ENCODE measurements at regions not wholly inside any gene's neighbourhood (a gene's known extent, or its start where the extent isn't known, plus 50 kb on each side); places are given as distances from the start of the nearest gene placed in this dataset.
"Not testable (repeated sequence)": the region's sequence is repeated elsewhere in the genome, so short reads cannot be mapped to it uniquely, and the experiment has no call there.

GRCh38 chr12:27871946-27872345, 91.9 kb upstream of the MANSC4 start:
- H3K27me3 Mint-ChIP-seq: no peaks in the 10 kb centered on the region
- H3K27ac Mint-ChIP-seq: no peak overlapping the region
- H3K4me1 Mint-ChIP-seq (ENCODE audit: low read depth): peaks cover 7% of the 10 kb centered on the region
- no peak overlapping the region for H3K4me3 Mint-ChIP-seq
- peaks cover 11% of the 10 kb centered on the region for H3K9me3 Mint-ChIP-seq (ENCODE audit: low read depth)
- H3K36me3 Mint-ChIP-seq: no peaks in the 10 kb centered on the region

- no peak overlapping the region for H3K27ac Mint-ChIP-seq
- peaks cover 7% of the 10 kb centered on the region for H3K4me1 Mint-ChIP-seq (ENCODE audit: low read depth)
- H3K27me3 Mint-ChIP-seq: no peaks in the 10 kb centered on the region
- H3K36me3 Mint-ChIP-seq: no peaks in the 10 kb centered on the region
- peak overlapping the region; percentile 25 for H3K4me3 Mint-ChIP-seq
- peaks cover 11% of the 10 kb centered on the region for H3K9me3 Mint-ChIP-seq (ENCODE audit: low read depth)
Observed at GRCh38 chr12:27870939-27871338, 90.9 kb upstream of the MANSC4 start.

GRCh38 chr12:27869567-27869966, 89.5 kb upstream of the MANSC4 start:
- Mint-ChIP-seq H3K9me3 (ENCODE audit: low read depth) (peaks cover 5% of the 10 kb centered on the region), H3K27me3 (no peaks in the 10 kb centered on the region), H3K27ac (no peak overlapping the region), H3K36me3 (no peaks in the 10 kb centered on the region), H3K4me3 (no peak overlapping the region), H3K4me1 (ENCODE audit: low read depth) (peaks cover 11% of the 10 kb centered on the region)

DNA sequence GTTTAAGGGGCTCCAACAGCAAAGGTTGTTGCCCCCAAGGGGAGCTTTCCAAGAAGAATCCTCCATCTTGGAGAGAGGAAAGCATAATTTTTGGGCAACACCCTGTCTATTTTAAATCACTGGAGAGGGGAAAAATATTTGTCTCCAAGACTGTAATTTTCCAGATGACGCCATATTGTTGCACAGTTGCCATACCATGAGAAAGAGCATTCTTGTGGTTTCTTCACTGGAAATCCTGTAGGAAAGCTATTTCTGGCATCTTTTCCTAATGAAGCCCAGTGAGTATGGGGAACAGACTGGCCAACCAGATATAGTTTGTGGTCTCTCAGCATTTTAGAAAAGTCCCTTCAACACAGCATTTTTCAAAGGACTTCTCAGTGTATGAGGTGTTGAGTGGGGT, 88.1 kb upstream of the MANSC4 start:
- peaks cover 5% of the 10 kb centered on the region for H3K9me3 Mint-ChIP-seq (ENCODE audit: low read depth)
- no peaks in the 10 kb centered on the region for H3K27me3 Mint-ChIP-seq
- no peak overlapping the region for H3K4me3 Mint-ChIP-seq
- H3K36me3 Mint-ChIP-seq: no peaks in the 10 kb centered on the region
- peaks cover 16% of the 10 kb centered on the region for H3K4me1 Mint-ChIP-seq (ENCODE audit: low read depth)
- no peak overlapping the region for H3K27ac Mint-ChIP-seq

GRCh38 chr12:27866373-27867101, 86.5 kb upstream of the MANSC4 start:
- H3K27me3 Mint-ChIP-seq: no peaks in the 10 kb centered on the region
- no peak overlapping the region for H3K27ac Mint-ChIP-seq
- no peaks in the 10 kb centered on the region for H3K9me3 Mint-ChIP-seq (ENCODE audit: low read depth)
- H3K4me1 Mint-ChIP-seq (ENCODE audit: low read depth): peaks cover 15% of the 10 kb centered on the region
- no peaks in the 10 kb centered on the region for H3K36me3 Mint-ChIP-seq
- no peak overlapping the region for H3K4me3 Mint-ChIP-seq

GRCh38 chr12:27865421-27865820, 85.4 kb upstream of the MANSC4 start:
- peaks cover 9% of the 10 kb centered on the region for H3K4me1 Mint-ChIP-seq (ENCODE audit: low read depth)
- no peaks in the 10 kb centered on the region for H3K27me3 Mint-ChIP-seq
- no peak overlapping the region for H3K4me3 Mint-ChIP-seq
- no peaks in the 10 kb centered on the region for H3K36me3 Mint-ChIP-seq
- H3K27ac Mint-ChIP-seq: no peak overlapping the region
- no peaks in the 10 kb centered on the region for H3K9me3 Mint-ChIP-seq (ENCODE audit: low read depth)

DNA sequence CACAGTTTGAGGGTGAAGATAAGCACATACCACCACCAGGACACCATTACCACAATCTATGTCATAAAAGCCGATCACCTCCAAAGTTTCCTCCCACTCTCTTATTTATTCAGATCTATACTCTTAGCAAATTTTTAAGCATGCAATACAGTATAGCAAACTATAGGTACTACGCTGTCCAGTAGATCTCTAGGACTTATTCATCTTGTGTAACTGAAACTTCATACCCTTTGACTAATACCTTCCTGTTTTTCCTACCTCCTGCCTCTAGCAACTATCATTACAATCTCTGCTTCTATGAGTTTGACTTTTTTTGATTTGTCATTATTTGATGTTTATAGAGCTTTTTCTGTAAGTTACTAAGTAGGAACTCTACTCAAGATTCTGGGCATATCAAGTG, 84.5 kb upstream of the MANSC4 start:
- Mint-ChIP-seq H3K4me1 (ENCODE audit: low read depth) (peaks cover 9% of the 10 kb centered on the region), H3K9me3 (ENCODE audit: low read depth) (no peaks in the 10 kb centered on the region), H3K27me3 (no peaks in the 10 kb centered on the region), H3K27ac (no peak overlapping the region), H3K4me3 (no peak overlapping the region), H3K36me3 (no peaks in the 10 kb centered on the region)

GRCh38 chr12:27863839-27864238, 83.8 kb upstream of the MANSC4 start:
- Mint-ChIP-seq H3K4me3 (no peak overlapping the region), H3K36me3 (no peaks in the 10 kb centered on the region), H3K4me1 (ENCODE audit: low read depth) (peaks cover 9% of the 10 kb centered on the region), H3K27me3 (no peaks in the 10 kb centered on the region), H3K27ac (no peak overlapping the region), H3K9me3 (ENCODE audit: low read depth) (no peaks in the 10 kb centered on the region)

- Mint-ChIP-seq H3K4me1 (ENCODE audit: low read depth) (peaks cover 9% of the 10 kb centered on the region), H3K27me3 (peaks cover 2% of the 10 kb centered on the region), H3K36me3 (no peaks in the 10 kb centered on the region), H3K27ac (no peak overlapping the region), H3K9me3 (ENCODE audit: low read depth) (no peaks in the 10 kb centered on the region), H3K4me3 (no peak overlapping the region)
Observed at GRCh38 chr12:27861428-27862167, 81.6 kb upstream of the MANSC4 start.

GRCh38 chr12:27859648-27860047, 79.6 kb upstream of the MANSC4 start:
- H3K4me3 Mint-ChIP-seq: no peak overlapping the region
- peaks cover 6% of the 10 kb centered on the region for H3K4me1 Mint-ChIP-seq (ENCODE audit: low read depth)
- no peaks in the 10 kb centered on the region for H3K9me3 Mint-ChIP-seq (ENCODE audit: low read depth)
- no peaks in the 10 kb centered on the region for H3K36me3 Mint-ChIP-seq
- no peak overlapping the region for H3K27ac Mint-ChIP-seq
- H3K27me3 Mint-ChIP-seq: peaks cover 2% of the 10 kb centered on the region

DNA sequence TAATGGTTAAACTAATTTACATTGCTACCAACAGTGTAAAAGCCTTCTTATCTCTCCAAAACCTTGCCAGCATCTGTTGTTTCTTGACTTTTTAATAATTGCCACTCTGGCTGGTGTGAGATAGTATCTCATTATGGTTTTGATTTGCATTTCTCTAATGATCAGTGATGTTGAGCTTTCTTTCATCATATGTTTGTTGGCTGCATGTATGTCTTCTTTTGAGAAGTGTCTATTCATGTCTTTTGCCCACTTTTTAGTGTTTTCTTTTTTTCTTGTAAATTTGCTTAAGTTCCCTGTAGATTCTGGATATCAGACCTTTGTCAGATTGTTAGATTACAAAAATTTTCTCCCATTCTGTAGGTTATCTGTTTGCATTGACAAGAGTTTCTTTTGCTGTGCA, 77.0 kb upstream of the MANSC4 start:
- H3K9me3 Mint-ChIP-seq (ENCODE audit: low read depth); H3K27ac Mint-ChIP-seq; H3K36me3 Mint-ChIP-seq; H3K4me1 Mint-ChIP-seq (ENCODE audit: low read depth); H3K27me3 Mint-ChIP-seq; H3K4me3 Mint-ChIP-seq: not testable (repeated sequence)

DNA sequence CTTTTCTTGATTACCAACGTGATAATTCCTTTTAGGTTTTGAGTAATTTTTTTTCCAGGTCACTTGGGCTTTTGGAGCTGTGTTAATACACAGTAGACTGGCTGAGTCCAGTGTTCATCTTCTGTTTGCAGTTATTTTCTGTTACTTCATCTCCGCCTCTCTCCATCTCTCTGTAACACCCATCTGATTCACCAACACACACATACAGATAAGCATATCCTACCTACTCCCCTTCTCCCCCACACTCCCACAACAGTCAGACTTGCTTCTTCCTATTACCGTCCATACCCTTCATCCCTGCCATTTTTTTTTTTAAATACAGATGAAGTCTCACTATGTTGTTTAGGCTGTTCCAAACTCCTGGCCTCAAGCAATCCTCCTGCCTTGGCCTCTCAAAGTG, 72.7 kb upstream of the MANSC4 start:
- Mint-ChIP-seq H3K4me3 (no peak overlapping the region), H3K36me3 (peaks cover 4% of the 10 kb centered on the region), H3K27me3 (peaks cover 2% of the 10 kb centered on the region), H3K27ac (no peak overlapping the region), H3K4me1 (ENCODE audit: low read depth) (no peaks in the 10 kb centered on the region), H3K9me3 (ENCODE audit: low read depth) (peaks cover 6% of the 10 kb centered on the region)
